HG02970 (cell line): ENCODE measurements at regions not wholly inside any gene's neighbourhood (a gene's known extent, or its start where the extent isn't known, plus 50 kb on each side); places are given as distances from the start of the nearest gene placed in this dataset.

Experiments
- ATAC-seq: cut with Tn5 transposase; IDR thresholded peaks from one replicate; pipeline ENCODE4 v1.9.1; 2021; ENCODE audit warnings: mild to moderate bottlenecking, moderate library complexity, moderate number of reproducible peaks; ENCODE audit not compliant: unreplicated experiment, low FRiP score

GRCh38 chr2:16287281-16287680 lies 346.9 kb downstream of the MYCN start:
- ATAC-seq, result no peak

GRCh38 chr2:16285813-16286510 lies 345.6 kb downstream of the MYCN start:
- no peak for ATAC-seq

GRCh38 chr2:16284941-16285625 lies 344.7 kb downstream of the MYCN start:
- no peak for ATAC-seq

GRCh38 chr2:16283071-16283850 lies 342.9 kb downstream of the MYCN start:
- no peak for ATAC-seq

GRCh38 chr2:16282511-16282910 lies 342.2 kb downstream of the MYCN start:
- no peak for ATAC-seq

- ATAC-seq, result no peak
Observed at GRCh38 chr2:16281451-16282335, 341.3 kb downstream of the MYCN start.

GRCh38 chr2:16280081-16280480 lies 339.7 kb downstream of the MYCN start:
- no peak for ATAC-seq

- no peak for ATAC-seq
Observed at GRCh38 chr2:16279641-16280040, 339.3 kb downstream of the MYCN start.

- no peak for ATAC-seq
Observed at GRCh38 chr2:16279201-16279570, 338.8 kb downstream of the MYCN start.

- ATAC-seq, result no peak
Observed at GRCh38 chr2:16278421-16279200, 338.3 kb downstream of the MYCN start.

GRCh38 chr2:16277117-16277516 lies 336.8 kb downstream of the MYCN start:
- no peak for ATAC-seq

- ATAC-seq, result no peak
Observed at GRCh38 chr2:16275661-16276060, 335.3 kb downstream of the MYCN start.

GRCh38 chr2:16275131-16275530 lies 334.8 kb downstream of the MYCN start:
- no peak for ATAC-seq

GRCh38 chr2:16273111-16273510 lies 332.8 kb downstream of the MYCN start:
- no peak for ATAC-seq

GRCh38 chr2:16272038-16272788 lies 331.9 kb downstream of the MYCN start:
- ATAC-seq, result no peak

- no peak for ATAC-seq
Observed at GRCh38 chr2:16271231-16271896, 331.0 kb downstream of the MYCN start.

GRCh38 chr2:16270441-16270840 lies 330.1 kb downstream of the MYCN start:
- ATAC-seq, result no peak

GRCh38 chr2:16268301-16269000 lies 328.1 kb downstream of the MYCN start:
- ATAC-seq, result no peak
